K562 (cell line): ENCODE measurements at regions not wholly inside any gene's neighbourhood (a gene's known extent, or its start where the extent isn't known, plus 50 kb on each side); places are given as distances from the start of the nearest gene placed in this dataset.
"Not testable (repeated sequence)": the region's sequence is repeated elsewhere in the genome, so short reads cannot be mapped to it uniquely, and the experiment has no call there.

Experiments
- ATAC-seq: fragments of 200-7000 bp; cut with Tn5 transposase; 3 replicates; pipeline ENCODE4 v1.9.1; 2020; ENCODE audit warnings: moderate library complexity
- BruUV-seq: library from RNA; stranded (reverse); fragments of 400-500 nt; replicated peaks from 2 replicates; lab custom pipeline; 2021; lab: Mats Ljungman, UMichigan
- CTCF ChIA-PET: fragments of 300-600 bp; formaldehyde crosslinking; extraction: SDS; loops from one replicate; lab custom pipeline; 2021; ENCODE audit warnings: low intra/inter-chr PET ratio; lab: Yijun Ruan, JAX
- POLR2A ChIA-PET: fragments of 300-600, 350-650 bp; sonication (Branson Sonifier 250); formaldehyde crosslinking; extraction: SDS; loops from one replicate; lab custom pipeline; 2021; ENCODE audit warnings: antibody characterized with exemption, inconsistent platforms; lab: Yijun Ruan, JAX
- DNase-seq, 4 experiments: peaks; one replicate each; pipeline versions ENCODE4 v3.0.0 to v3.0.0-alpha.2; 2011 to 2018; ENCODE audit warnings: low spot score in 3 of 4, mixed read lengths in 3 of 4; ENCODE audit errors: extremely low read depth in 1 of 4
- FAIRE-seq: peaks from 2 replicates; lab custom pipeline; 2011; peaks lifted over from hg19 to GRCh38; lab: Jason Lieb, UNC
- H2AFZ ChIP-seq: 2 replicates; pipeline ENCODE4 v1.6.0; 2011; ENCODE audit warnings: low read depth, low read length, control low read depth, inconsistent platforms
- H3K27ac ChIP-seq: fragments of 200-600 bp; 3 replicates; pipeline ENCODE4 v1.8.0; 2011; ENCODE audit warnings: low read depth, mild to moderate bottlenecking, control low read depth, inconsistent platforms, low read length, moderate library complexity, mixed read lengths; ENCODE audit errors: extremely low read depth
- H3K27me3 ChIP-seq, 2 experiments: fragments of 300-600 bp in 1 of 2; 2 replicates in 1 of 2; 3 replicates in 1 of 2; pipeline versions ENCODE4 v1.6.0 to v1.8.0; 2011; ENCODE audit warnings: inconsistent platforms in 2 of 2, low read length in 2 of 2, mild to moderate bottlenecking in 1 of 2, mixed read lengths in 1 of 2, moderate library complexity in 1 of 2; ENCODE audit not compliant: control insufficient read depth in 2 of 2, insufficient read depth in 2 of 2
- H3K36me3 ChIP-seq: fragments of 300-600 bp; 3 replicates; pipeline ENCODE4 v1.8.0; 2011; ENCODE audit warnings: mild to moderate bottlenecking, low read length, inconsistent platforms; ENCODE audit not compliant: control insufficient read depth, insufficient read depth
- H3K4me1 ChIP-seq, 2 experiments: fragments of 200-600 bp in 1 of 2; replicated peaks in 1 of 2; 2 replicates in 1 of 2; 3 replicates in 1 of 2; pipeline versions ENCODE4 v1.5.1 to v1.8.0; 2011; ENCODE audit warnings: inconsistent platforms in 2 of 2, low read length in 2 of 2, mild to moderate bottlenecking in 1 of 2, mixed read lengths in 1 of 2, moderate library complexity in 1 of 2; ENCODE audit not compliant: control insufficient read depth in 2 of 2, insufficient read depth in 2 of 2
- H3K4me2 ChIP-seq: 2 replicates; pipeline ENCODE4 v1.6.1; 2011; ENCODE audit warnings: low read length, control low read depth, inconsistent platforms, mixed read lengths; ENCODE audit not compliant: insufficient read depth
- H3K4me3 ChIP-seq: fragments of 200-600 bp; sonication (generic), shearing (Covaris generic); 2 replicates; pipeline ENCODE4 v1.5.1; 2016; ENCODE audit warnings: control low read depth, inconsistent platforms
- H3K79me2 ChIP-seq: fragments of 200-600 bp; 3 replicates; pipeline ENCODE4 v1.8.0; 2011; ENCODE audit warnings: low read length, inconsistent platforms; ENCODE audit not compliant: control insufficient read depth, insufficient read depth
- H3K9ac ChIP-seq, 2 experiments: 2 replicates each; pipeline versions ENCODE4 v1.6.0 to v1.6.1; 2011; ENCODE audit warnings: low read depth in 2 of 2, low read length in 2 of 2, control low read depth in 1 of 2, inconsistent platforms in 1 of 2, mild to moderate bottlenecking in 1 of 2, mixed read lengths in 1 of 2; ENCODE audit not compliant: insufficient read depth in 1 of 2
- H3K9me1 ChIP-seq: one replicate; pipeline ENCODE4 v1.6.0; 2011; ENCODE audit warnings: inconsistent platforms, mild to moderate bottlenecking, low read length, moderate library complexity; ENCODE audit not compliant: control insufficient read depth, insufficient read depth
- H3K9me3 ChIP-seq: replicated peaks from 2 replicates; pipeline ENCODE4 v1.5.1; 2011; ENCODE audit warnings: low read depth, low read length, inconsistent platforms; ENCODE audit not compliant: control insufficient read depth, insufficient read depth
- H4K20me1 ChIP-seq: replicated peaks from 2 replicates; pipeline ENCODE4 v1.6.1; 2011; ENCODE audit warnings: low read length, inconsistent platforms, mixed read lengths; ENCODE audit not compliant: control insufficient read depth, insufficient read depth
- WGBS: fragments of 100-300 bp; shearing (Covaris generic); methylation state at CpG from one replicate; pipeline ENCODE4 v1.1.6; 2016; ENCODE audit warnings: low coverage, mixed read lengths; ENCODE audit not compliant: insufficient coverage; ENCODE audit errors: missing lambda C conversion rate; 5-methylcytosine and 5-hydroxymethylcytosine counted together
- in situ Hi-C: fragments of 300-500 bp; cut with MboI; formaldehyde crosslinking; loops from 4 replicates; pipeline ENCODE4 v1.15.0; 2018; ENCODE audit warnings: inconsistent platforms, mixed read lengths
- intact Hi-C: fragments of 100-400 bp; cut with micrococcal nuclease; formaldehyde crosslinking; loops from 2 replicates; pipeline ENCODE4 v1.14.2; 2022

GRCh38 chr18:14627336-14627735 lies 83.9 kb upstream of the POTEC start:
- H3K4me1 ChIP-seq, ATAC-seq, H3K9me1 ChIP-seq, H3K9ac ChIP-seq, H3K4me2 ChIP-seq, CTCF ChIA-PET, intact Hi-C loops, FAIRE-seq, H4K20me1 ChIP-seq, H3K79me2 ChIP-seq, H2AFZ ChIP-seq, H3K4me3 ChIP-seq, in situ Hi-C loops, POLR2A ChIA-PET, H3K36me3 ChIP-seq, BruUV-seq, H3K27ac ChIP-seq, DNase-seq, H3K27me3 ChIP-seq, H3K9me3 ChIP-seq: not testable (repeated sequence)
- WGBS = 0% methylated on average over 3 of the region's 5 CpGs

- ATAC-seq, H3K79me2 ChIP-seq, CTCF ChIA-PET, H4K20me1 ChIP-seq, H3K27me3 ChIP-seq, H3K4me2 ChIP-seq, BruUV-seq, H2AFZ ChIP-seq, in situ Hi-C loops, H3K9me3 ChIP-seq, H3K9me1 ChIP-seq, H3K4me1 ChIP-seq, H3K36me3 ChIP-seq, H3K4me3 ChIP-seq, intact Hi-C loops, DNase-seq, H3K27ac ChIP-seq, FAIRE-seq, H3K9ac ChIP-seq, POLR2A ChIA-PET: not testable (repeated sequence)
- 0% methylated on average over 1 of the region's 3 CpGs for WGBS
Measured at GRCh38 chr18:14628323-14628978, 85.1 kb upstream of the POTEC start.

DNA sequence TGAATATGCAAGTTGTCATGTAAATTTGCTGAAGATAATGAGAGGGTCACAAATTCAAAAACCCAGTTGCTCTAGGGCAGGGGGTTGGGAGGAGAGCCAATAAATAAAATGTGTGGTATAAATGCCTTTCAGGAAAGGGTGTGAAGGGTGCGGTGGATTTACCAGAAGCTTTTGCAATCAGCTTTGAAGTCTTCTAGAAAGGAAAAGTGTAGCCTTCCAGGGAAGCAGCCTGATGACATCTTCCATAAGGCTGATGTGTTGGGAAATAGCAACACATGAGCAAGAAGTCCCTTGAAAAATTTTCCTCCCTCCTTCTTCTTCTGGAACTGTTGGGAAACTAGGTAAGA lies 85.6 kb upstream of the POTEC start:
- H3K9ac ChIP-seq, H3K4me2 ChIP-seq, BruUV-seq, CTCF ChIA-PET, H3K79me2 ChIP-seq, in situ Hi-C loops, H4K20me1 ChIP-seq, H2AFZ ChIP-seq, H3K9me3 ChIP-seq, DNase-seq, ATAC-seq, H3K36me3 ChIP-seq, intact Hi-C loops, H3K4me3 ChIP-seq, H3K27ac ChIP-seq, H3K27me3 ChIP-seq, H3K4me1 ChIP-seq, H3K9me1 ChIP-seq, POLR2A ChIA-PET, FAIRE-seq: not testable (repeated sequence)
- WGBS = 0% methylated on average over 1 of the region's 1 CpG

DNA sequence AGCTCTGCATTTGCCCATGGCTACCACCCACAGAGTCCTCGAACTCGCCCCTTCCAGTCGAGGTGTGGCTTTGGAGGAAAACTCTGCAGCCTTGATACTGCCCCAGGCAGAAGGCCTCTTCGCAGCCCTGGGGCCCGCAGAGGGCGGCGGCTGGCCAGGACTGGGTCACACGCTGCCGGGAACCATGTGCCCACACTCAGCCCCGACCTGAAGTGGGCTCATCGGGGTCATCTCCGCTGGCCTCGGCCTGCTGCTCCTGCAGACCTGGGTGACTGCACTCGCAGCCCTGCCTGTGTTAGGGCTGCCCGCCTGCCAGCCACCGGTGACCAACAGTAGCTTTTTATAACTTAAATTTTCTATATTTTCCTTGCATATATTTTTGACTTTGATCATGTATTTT lies 89.6 kb upstream of the POTEC start:
- H2AFZ ChIP-seq, DNase-seq, H4K20me1 ChIP-seq, H3K9me3 ChIP-seq, H3K79me2 ChIP-seq, H3K4me3 ChIP-seq, FAIRE-seq, H3K27me3 ChIP-seq, ATAC-seq, H3K27ac ChIP-seq, CTCF ChIA-PET, H3K4me2 ChIP-seq, H3K4me1 ChIP-seq, H3K9me1 ChIP-seq, BruUV-seq, POLR2A ChIA-PET, H3K9ac ChIP-seq, intact Hi-C loops, H3K36me3 ChIP-seq: not testable (repeated sequence)
- WGBS = 0% methylated on average over 5 of the region's 16 CpGs
- in situ Hi-C loops = loop anchor here (10.0 kb wide), 1 partner anchor 1108 kb away; no protein-coding TSS in a partner anchor
